OCI-LY1 (cell line): ENCODE measurements at regions not wholly inside any gene's neighbourhood (a gene's known extent, or its start where the extent isn't known, plus 50 kb on each side); places are given as distances from the start of the nearest gene placed in this dataset.
"Not testable (repeated sequence)": the region's sequence is repeated elsewhere in the genome, so short reads cannot be mapped to it uniquely, and the experiment has no call there.

ENCODE experiments used
- H2AFZ ChIP-seq: fragments of 200-600 bp; sonication (generic), shearing (Covaris generic); 2 replicates; pipeline ENCODE4 v1.6.0; 2014; ENCODE audit warnings: antibody characterized with exemption, mild to moderate bottlenecking, low read length
- H3F3A ChIP-seq: fragments of 200-600 bp; sonication (generic), shearing (Covaris generic); 2 replicates; pipeline ENCODE4 v1.6.0; 2014; ENCODE audit warnings: mild to moderate bottlenecking, antibody characterized with exemption, low read length, moderate library complexity; ENCODE audit not compliant: insufficient read depth
- H3K27ac ChIP-seq: fragments of 200-600 bp; sonication (generic); 2 replicates; pipeline ENCODE4 v1.5.1; 2014; ENCODE audit warnings: low read length, mixed run types, mild to moderate bottlenecking, low read depth; ENCODE audit not compliant: poor library complexity, severe bottlenecking
- H3K27me3 ChIP-seq: fragments of 200-600 bp; sonication (generic); 2 replicates; pipeline ENCODE4 v1.6.0; 2014; ENCODE audit warnings: antibody characterized with exemption, mild to moderate bottlenecking, low read length, moderate library complexity; ENCODE audit not compliant: insufficient read depth
- H3K36me3 ChIP-seq: fragments of 200-600 bp; sonication (generic); 2 replicates; pipeline ENCODE4 v1.6.1; 2014; ENCODE audit warnings: mild to moderate bottlenecking, antibody characterized with exemption, low read length, moderate library complexity, mixed read lengths; ENCODE audit not compliant: insufficient read depth
- H3K4me1 ChIP-seq: fragments of 200-600 bp; sonication (generic); 2 replicates; pipeline ENCODE4 v1.5.1; 2014; ENCODE audit warnings: mild to moderate bottlenecking, low read length, moderate library complexity; ENCODE audit not compliant: insufficient read depth, severe bottlenecking
- H3K4me2 ChIP-seq: fragments of 200-600 bp; sonication (generic), shearing (Covaris generic); 2 replicates; pipeline ENCODE4 v1.6.1; 2014; ENCODE audit warnings: low read length
- H3K4me3 ChIP-seq: fragments of 200-600 bp; sonication (generic); 2 replicates; pipeline ENCODE4 v1.5.1; 2014; ENCODE audit warnings: low read length, low read depth, mild to moderate bottlenecking, mixed read lengths; ENCODE audit not compliant: poor library complexity, severe bottlenecking
- H3K79me2 ChIP-seq: fragments of 200-600 bp; shearing (Covaris generic); 2 replicates; pipeline ENCODE4 v1.6.1; 2016; ENCODE audit warnings: mixed run types, low read length, mixed read lengths; ENCODE audit not compliant: insufficient read depth
- H3K9ac ChIP-seq: fragments of 200-600 bp; sonication (generic), shearing (Covaris generic); 2 replicates; pipeline ENCODE4 v1.6.1; 2014; ENCODE audit warnings: mild to moderate bottlenecking, low read length, mixed read lengths
- H3K9me2 ChIP-seq: fragments of 200-600 bp; sonication (generic), shearing (Covaris generic); 2 replicates; pipeline ENCODE4 v1.6.1; 2014; ENCODE audit warnings: low read depth, mild to moderate bottlenecking, low read length, mixed read lengths
- H3K9me3 ChIP-seq: fragments of 200-600 bp; shearing (Covaris generic); 2 replicates; pipeline ENCODE4 v1.6.1; 2014; ENCODE audit warnings: low read length, mixed read lengths
- H4K20me1 ChIP-seq: fragments of 200-600 bp; sonication (generic), shearing (Covaris generic); 2 replicates; pipeline ENCODE4 v1.6.0; 2016; ENCODE audit warnings: mild to moderate bottlenecking, low read length; ENCODE audit not compliant: insufficient read depth
- CTCF ChIP-seq: fragments of 200-600 bp; sonication (generic), shearing (Covaris generic); IDR thresholded peaks from 2 replicates; pipeline ENCODE4 v1.5.1; 2017; ENCODE audit warnings: mild to moderate bottlenecking, antibody characterized with exemption, low read length, moderate library complexity, mixed read lengths
- EZH2 ChIP-seq: fragments of 200-600 bp; sonication (generic), shearing (Covaris generic); IDR thresholded peaks from 2 replicates; pipeline ENCODE4 v1.8.0; 2017; ENCODE audit warnings: borderline replicate concordance, mixed run types, mild to moderate bottlenecking, antibody characterized with exemption, low read length, moderate library complexity, mixed read lengths

- H3K9me3 ChIP-seq = no peaks in the 10 kb centered on the region
- no peak overlapping the region for H2AFZ ChIP-seq
- no peaks in the 10 kb centered on the region for H3K36me3 ChIP-seq
- H3K4me3 ChIP-seq = no peak overlapping the region
- no peak overlapping the region for H3K4me2 ChIP-seq
- H3K4me1 ChIP-seq = no peaks in the 10 kb centered on the region
- no peaks in the 10 kb centered on the region for H3K9me2 ChIP-seq
- TF ChIP-seq EZH2 (no peak), CTCF (no peak)
- H3K9ac ChIP-seq = no peak overlapping the region
- H3F3A ChIP-seq = no peaks in the 10 kb centered on the region
- H3K27ac ChIP-seq = no peak overlapping the region
- H3K79me2 ChIP-seq = no peaks in the 10 kb centered on the region
- no peaks in the 10 kb centered on the region for H4K20me1 ChIP-seq
- no peaks in the 10 kb centered on the region for H3K27me3 ChIP-seq
These were observed 319.5 kb upstream of the POF1B start for GRCh38 chrX:85698921-85699320.

DNA sequence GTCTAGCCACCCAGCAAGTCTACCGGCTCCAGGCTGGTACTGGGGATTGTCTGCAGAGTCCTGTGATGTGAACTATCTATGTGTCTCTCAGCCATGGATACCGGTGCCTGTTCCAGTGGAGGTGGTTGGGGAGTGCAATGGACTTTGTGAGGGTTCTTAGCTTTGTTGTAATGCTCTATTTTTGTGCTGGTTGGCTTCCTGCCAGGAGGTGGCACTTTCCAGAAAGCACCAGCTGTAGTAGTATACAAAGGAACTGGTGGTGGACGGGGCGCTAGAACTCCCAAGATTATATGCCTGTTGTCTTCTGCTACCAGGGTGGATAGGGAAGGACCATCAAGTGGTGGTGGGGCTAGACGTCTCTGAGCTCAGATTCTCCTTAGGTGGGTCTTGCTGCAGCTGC, 306.4 kb upstream of the POF1B start:
- TF ChIP-seq CTCF (no peak), EZH2 (no peak)
- no peak overlapping the region for H3K4me2 ChIP-seq
- no peak overlapping the region for H2AFZ ChIP-seq
- no peaks in the 10 kb centered on the region for H4K20me1 ChIP-seq
- no peaks in the 10 kb centered on the region for H3K79me2 ChIP-seq
- H3K9me3 ChIP-seq = no peaks in the 10 kb centered on the region
- H3K27ac ChIP-seq = no peak overlapping the region
- no peaks in the 10 kb centered on the region for H3K9me2 ChIP-seq
- no peak overlapping the region for H3K9ac ChIP-seq
- H3F3A ChIP-seq = no peaks in the 10 kb centered on the region
- H3K4me1 ChIP-seq = no peaks in the 10 kb centered on the region
- H3K4me3 ChIP-seq = no peak overlapping the region
- H3K36me3 ChIP-seq = no peaks in the 10 kb centered on the region
- H3K27me3 ChIP-seq = no peaks in the 10 kb centered on the region

DNA sequence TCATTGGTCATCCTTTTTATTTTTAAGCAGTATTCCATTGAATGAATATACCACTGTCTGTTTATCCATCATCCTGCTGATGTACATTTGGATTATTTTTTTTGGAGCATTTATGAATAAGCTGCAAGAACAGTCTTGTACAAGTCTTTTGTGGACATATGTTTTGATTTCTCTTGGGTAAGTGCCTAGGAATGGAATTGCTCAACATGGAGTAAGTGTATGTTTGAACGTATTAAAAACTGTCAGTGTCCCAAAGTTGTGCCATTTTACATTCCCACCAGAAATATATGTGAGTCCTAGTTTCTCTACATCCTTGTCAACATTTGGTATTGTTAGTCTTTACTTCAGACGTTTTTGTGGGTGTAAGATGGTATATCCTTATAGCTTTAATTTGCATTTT, 287.0 kb upstream of the POF1B start:
- Histone ChIP-seq H3K4me2 (no peak overlapping the region), H3K79me2 (no peaks in the 10 kb centered on the region), H4K20me1 (no peaks in the 10 kb centered on the region), H3K9ac (no peak overlapping the region), H3F3A (no peaks in the 10 kb centered on the region), H3K9me3 (no peaks in the 10 kb centered on the region), H3K27ac (no peak overlapping the region), H3K9me2 (no peaks in the 10 kb centered on the region), H3K27me3 (no peaks in the 10 kb centered on the region), H3K36me3 (no peaks in the 10 kb centered on the region), H3K4me1 (no peaks in the 10 kb centered on the region), H3K4me3 (no peak overlapping the region), H2AFZ (no peak overlapping the region)
- TF ChIP-seq EZH2 (no peak), CTCF (no peak)

DNA sequence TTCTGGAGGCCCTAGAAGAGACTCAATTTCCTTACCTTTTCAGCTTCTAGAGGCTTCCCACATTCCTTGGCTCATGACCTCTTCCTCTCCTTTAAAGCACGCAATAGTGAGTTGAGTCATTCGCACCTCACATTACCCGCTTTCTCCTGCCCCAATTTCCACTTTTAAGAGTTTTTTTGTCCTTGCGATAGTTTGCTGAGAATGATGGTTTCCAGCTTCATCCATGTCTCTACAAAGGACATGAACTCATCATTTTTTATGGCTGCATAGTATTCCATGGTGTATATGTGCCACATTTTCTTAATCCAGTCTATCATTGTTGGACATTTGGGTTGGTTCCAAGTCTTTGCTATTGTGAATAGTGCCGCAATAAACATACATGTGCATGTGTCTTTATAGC, 284.5 kb upstream of the POF1B start:
- H3K27me3 ChIP-seq = not testable (repeated sequence)

More for the DNA sequence above, 284.5 kb upstream of the POF1B start:
- H3K4me3 ChIP-seq, H3F3A ChIP-seq, H3K4me1 ChIP-seq, H3K9ac ChIP-seq, H3K79me2 ChIP-seq, H4K20me1 ChIP-seq, H3K4me2 ChIP-seq, H2AFZ ChIP-seq, H3K9me3 ChIP-seq, H3K27ac ChIP-seq, H3K9me2 ChIP-seq, H3K36me3 ChIP-seq: not testable (repeated sequence)
